ENCODE measurements at regions not wholly inside any gene's neighbourhood (a gene's known extent, or its start where the extent isn't known, plus 50 kb on each side); places are given as distances from the start of the nearest gene placed in this dataset.

- dilution Hi-C loops (cut with MboI; ENCODE audit: extremely low pct_ligation_motif_present, low sequenced_read_pairs), result no loop called here
- no peak overlapping the region for H3K9ac ChIP-seq (ENCODE audit: control insufficient read depth, extremely low read depth, insufficient read depth, low read length)
These were observed 631.2 kb upstream of the ZFP42 start for GRCh38 chr4:187364401-187364800.

GRCh38 chr4:187364851-187365250 is 630.7 kb upstream of the ZFP42 start:
- H3K9ac ChIP-seq (ENCODE audit: control insufficient read depth, extremely low read depth, insufficient read depth, low read length), result no peak overlapping the region

More at GRCh38 chr4:187364401-187364800, 631.2 kb upstream of the ZFP42 start:
- Histone ChIP-seq H2AFZ (ENCODE audit: control insufficient read depth, low read length) (no peak overlapping the region), H3K4me2 (ENCODE audit: control insufficient read depth, extremely low read depth, insufficient read depth, low read depth, low read length) (no peak overlapping the region), H3K9me1 (ENCODE audit: control insufficient read depth, extremely low read depth, insufficient read depth, low read length) (no peaks in the 10 kb centered on the region), H4K20me1 (ENCODE audit: control insufficient read depth, extremely low read depth, insufficient read depth, low read length) (no peaks in the 10 kb centered on the region), H3K36me3 (ENCODE audit: control insufficient read depth in 2 of 2, extremely low read depth in 1 of 2, insufficient read depth in 2 of 2, low read length in 2 of 2) (no peaks in the 10 kb centered on the region), H3K4me3 (ENCODE audit: control insufficient read depth in 2 of 3, extremely low read depth in 1 of 3, insufficient read depth in 2 of 3, low read depth in 1 of 3, low read length in 3 of 3) (no peak overlapping the region), H3K4me1 (ENCODE audit: control insufficient read depth, extremely low read depth, insufficient read depth, low read length) (no peaks in the 10 kb centered on the region), H3K79me2 (ENCODE audit: control insufficient read depth, insufficient read depth, low read length) (no peaks in the 10 kb centered on the region), H3K27me3 (ENCODE audit: control insufficient read depth, extremely low read depth, insufficient read depth, low read length) (no peaks in the 10 kb centered on the region), H3K27ac (ENCODE audit: control insufficient read depth, insufficient read depth, low read length) (no peak overlapping the region), H3K9me3 (ENCODE audit: control insufficient read depth, low read depth, low read length) (no peaks in the 10 kb centered on the region)
- no peak for FAIRE-seq
- no peak for TF ChIP-seq CTCF (optimal IDR thresholded peaks at IDR 0.05 in 1 of 3, IDR thresholded peaks at IDR 0.05 in 1 of 3, conservative IDR thresholded peaks at IDR 0.05 in 1 of 3; ENCODE audit: extremely low read depth in 1 of 3, insufficient read depth in 2 of 3, low read length in 3 of 3)
- TF ChIP-seq EZH2 (IDR thresholded peaks at IDR 0.05; ENCODE audit: low read length), result no peak
- DNase-seq (ENCODE audit: low read depth, low spot score), result no peak

More at GRCh38 chr4:187364851-187365250, 630.7 kb upstream of the ZFP42 start:
- no peak overlapping the region for H3K4me3 ChIP-seq (ENCODE audit: control insufficient read depth in 2 of 3, extremely low read depth in 1 of 3, insufficient read depth in 2 of 3, low read depth in 1 of 3, low read length in 3 of 3)
- no peak overlapping the region for H3K27ac ChIP-seq (ENCODE audit: control insufficient read depth, insufficient read depth, low read length)
- no peaks in the 10 kb centered on the region for H4K20me1 ChIP-seq (ENCODE audit: control insufficient read depth, extremely low read depth, insufficient read depth, low read length)
- no peak for FAIRE-seq
- H3K9me3 ChIP-seq (ENCODE audit: control insufficient read depth, low read depth, low read length), result no peaks in the 10 kb centered on the region
- no peak overlapping the region for H2AFZ ChIP-seq (ENCODE audit: control insufficient read depth, low read length)
- DNase-seq (ENCODE audit: low read depth, low spot score), result no peak
- H3K36me3 ChIP-seq (ENCODE audit: control insufficient read depth in 2 of 2, extremely low read depth in 1 of 2, insufficient read depth in 2 of 2, low read length in 2 of 2), result no peaks in the 10 kb centered on the region
- H3K27me3 ChIP-seq (ENCODE audit: control insufficient read depth, extremely low read depth, insufficient read depth, low read length), result no peaks in the 10 kb centered on the region
- TF ChIP-seq CTCF (optimal IDR thresholded peaks at IDR 0.05 in 1 of 3, IDR thresholded peaks at IDR 0.05 in 1 of 3, conservative IDR thresholded peaks at IDR 0.05 in 1 of 3; ENCODE audit: extremely low read depth in 1 of 3, insufficient read depth in 2 of 3, low read length in 3 of 3), result no peak
- TF ChIP-seq EZH2 (IDR thresholded peaks at IDR 0.05; ENCODE audit: low read length), result no peak
- no peaks in the 10 kb centered on the region for H3K79me2 ChIP-seq (ENCODE audit: control insufficient read depth, insufficient read depth, low read length)
- no peaks in the 10 kb centered on the region for H3K9me1 ChIP-seq (ENCODE audit: control insufficient read depth, extremely low read depth, insufficient read depth, low read length)
- dilution Hi-C loops (cut with MboI; ENCODE audit: extremely low pct_ligation_motif_present, low sequenced_read_pairs), result no loop called here
- H3K4me1 ChIP-seq (ENCODE audit: control insufficient read depth, extremely low read depth, insufficient read depth, low read length), result no peaks in the 10 kb centered on the region
- no peak overlapping the region for H3K4me2 ChIP-seq (ENCODE audit: control insufficient read depth, extremely low read depth, insufficient read depth, low read depth, low read length)
